ENCODE measurements at regions not wholly inside any gene's neighbourhood (a gene's known extent, or its start where the extent isn't known, plus 50 kb on each side); places are given as distances from the start of the nearest gene placed in this dataset.

- no peak for DNase-seq
These were observed 188.4 kb downstream of the PCSK1 start for GRCh38 chr5:96244696-96245095.

- DNase-seq: no peak
These were observed 189.2 kb downstream of the PCSK1 start for GRCh38 chr5:96243862-96244261.

GRCh38 chr5:96243203-96243602 lies 189.8 kb downstream of the PCSK1 start:
- no peak for DNase-seq

- DNase-seq: no peak
These were observed 190.5 kb downstream of the PCSK1 start for GRCh38 chr5:96242571-96242970.

GRCh38 chr5:96236831-96237230 lies 196.2 kb downstream of the PCSK1 start:
- no peak for DNase-seq

- DNase-seq: no peak
These were observed 197.0 kb downstream of the PCSK1 start for GRCh38 chr5:96236051-96236450.

GRCh38 chr5:96235008-96235910 lies 197.8 kb downstream of the PCSK1 start:
- no peak for DNase-seq

- DNase-seq: no peak
These were observed 200.4 kb downstream of the PCSK1 start for GRCh38 chr5:96232602-96233001.

- DNase-seq: no peak
These were observed 203.9 kb downstream of the PCSK1 start for GRCh38 chr5:96229188-96229587.

- no peak for DNase-seq
These were observed 204.6 kb downstream of the PCSK1 start for GRCh38 chr5:96228408-96228807.

- DNase-seq: no peak
These were observed 205.1 kb downstream of the PCSK1 start for GRCh38 chr5:96227957-96228356.

- DNase-seq: no peak
These were observed 206.0 kb downstream of the PCSK1 start for GRCh38 chr5:96226941-96227552.

GRCh38 chr5:96222129-96222528 lies 210.9 kb downstream of the PCSK1 start:
- DNase-seq: no peak

- no peak for DNase-seq
These were observed 212.2 kb downstream of the PCSK1 start for GRCh38 chr5:96220610-96221390.

- DNase-seq: no peak
These were observed 213.3 kb downstream of the PCSK1 start for GRCh38 chr5:96219580-96220281.

GRCh38 chr5:96218653-96219052 lies 214.4 kb downstream of the PCSK1 start:
- DNase-seq: no peak

GRCh38 chr5:96214442-96215197 lies 218.4 kb downstream of the PCSK1 start:
- no peak for DNase-seq

- no peak for DNase-seq
These were observed 223.2 kb downstream of the PCSK1 start for GRCh38 chr5:96209829-96210228.

GRCh38 chr5:96207420-96207819 lies 225.6 kb downstream of the PCSK1 start:
- no peak for DNase-seq

- DNase-seq: no peak
These were observed 229.3 kb downstream of the PCSK1 start for GRCh38 chr5:96203761-96204160.

GRCh38 chr5:96201503-96201902 lies 231.5 kb downstream of the PCSK1 start:
- DNase-seq: no peak

GRCh38 chr5:96200641-96201040 lies 232.4 kb downstream of the PCSK1 start:
- no peak for DNase-seq
